PC-3 (cell line): ENCODE measurements at regions not wholly inside any gene's neighbourhood (a gene's known extent, or its start where the extent isn't known, plus 50 kb on each side); places are given as distances from the start of the nearest gene placed in this dataset.

Source experiments
- EZH2 ChIP-seq: fragments of 300-600 bp; sonication (generic); IDR thresholded peaks from one replicate; pipeline ENCODE4 v1.6.1; 2017; ENCODE audit warnings: antibody characterized with exemption, mild to moderate bottlenecking, low read length; ENCODE audit not compliant: unreplicated experiment
- EZH2phosphoT487 ChIP-seq: fragments of 300-600 bp; sonication (generic); IDR thresholded peaks from 2 replicates; pipeline ENCODE4 v1.6.1; 2018; ENCODE audit warnings: mild to moderate bottlenecking, antibody characterized with exemption, low read length, borderline replicate concordance
- TF ChIP-seq, protein P1 (sequence below): fragments of 300-600 bp; sonication (generic); conservative IDR thresholded peaks from 2 replicates; pipeline ENCODE4 v1.5.1; 2017; ENCODE audit warnings: antibody characterized with exemption, low read depth, mild to moderate bottlenecking, low read length

DNA sequence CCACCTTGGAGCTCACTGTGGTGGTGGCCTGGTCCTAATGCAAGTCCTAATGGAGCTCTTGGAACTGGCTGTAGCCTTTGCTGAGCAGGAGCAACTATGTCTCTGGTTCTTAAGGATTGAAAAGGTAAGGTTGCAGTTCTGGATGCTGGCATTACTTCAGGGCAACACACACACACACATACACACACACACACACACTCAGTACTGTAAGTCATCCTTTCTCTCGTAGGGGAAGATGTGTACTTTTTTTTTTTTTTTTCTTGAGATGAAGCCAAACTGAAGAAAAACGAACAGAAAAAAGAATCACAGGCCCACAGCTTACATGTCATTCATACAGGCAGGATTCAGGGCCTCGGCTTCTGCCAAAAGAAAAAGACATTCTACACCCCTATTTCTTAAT lies 81.1 kb upstream of the RPS23 start:
- TF ChIP-seq, protein P1, sequence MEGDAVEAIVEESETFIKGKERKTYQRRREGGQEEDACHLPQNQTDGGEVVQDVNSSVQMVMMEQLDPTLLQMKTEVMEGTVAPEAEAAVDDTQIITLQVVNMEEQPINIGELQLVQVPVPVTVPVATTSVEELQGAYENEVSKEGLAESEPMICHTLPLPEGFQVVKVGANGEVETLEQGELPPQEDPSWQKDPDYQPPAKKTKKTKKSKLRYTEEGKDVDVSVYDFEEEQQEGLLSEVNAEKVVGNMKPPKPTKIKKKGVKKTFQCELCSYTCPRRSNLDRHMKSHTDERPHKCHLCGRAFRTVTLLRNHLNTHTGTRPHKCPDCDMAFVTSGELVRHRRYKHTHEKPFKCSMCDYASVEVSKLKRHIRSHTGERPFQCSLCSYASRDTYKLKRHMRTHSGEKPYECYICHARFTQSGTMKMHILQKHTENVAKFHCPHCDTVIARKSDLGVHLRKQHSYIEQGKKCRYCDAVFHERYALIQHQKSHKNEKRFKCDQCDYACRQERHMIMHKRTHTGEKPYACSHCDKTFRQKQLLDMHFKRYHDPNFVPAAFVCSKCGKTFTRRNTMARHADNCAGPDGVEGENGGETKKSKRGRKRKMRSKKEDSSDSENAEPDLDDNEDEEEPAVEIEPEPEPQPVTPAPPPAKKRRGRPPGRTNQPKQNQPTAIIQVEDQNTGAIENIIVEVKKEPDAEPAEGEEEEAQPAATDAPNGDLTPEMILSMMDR: no peak
- TF ChIP-seq EZH2 (no peak), EZH2phosphoT487 (no peak)
